Left lung (tissue), 4 donors: ENCODE measurements at regions not wholly inside any gene's neighbourhood (a gene's known extent, or its start where the extent isn't known, plus 50 kb on each side); places are given as distances from the start of the nearest gene placed in this dataset.

Source experiments
- ATAC-seq: fragments of 200-7000 bp; cut with Tn5 transposase; one replicate; pipeline ENCODE4 v1.9.1; 2020; ENCODE audit warnings: moderate library complexity
- DNase-seq, 4 donors: peaks; one replicate each; pipeline ENCODE4 v3.0.0-alpha.2; 2013 to 2020
- H3K27ac ChIP-seq, 2 donors: fragments of 200-600 bp; sonication (generic) in 1 of 2; one replicate each; pipeline versions ENCODE4 v1.5.0 to v1.8.0; 2020 to 2021
- H3K27me3 ChIP-seq, 2 donors: fragments of 200-600 bp; sonication (generic) in 1 of 2; one replicate each; pipeline versions ENCODE4 v1.5.0 to v1.8.0; 2020 to 2021
- H3K36me3 ChIP-seq, 2 donors: fragments of 200-600 bp; sonication (generic) in 1 of 2; one replicate each; pipeline versions ENCODE4 v1.5.0 to v1.8.0; 2020 to 2021
- H3K4me1 ChIP-seq, 2 donors: fragments of 200-600 bp; one replicate each; pipeline ENCODE4 v1.8.0; 2021
- H3K4me3 ChIP-seq, 2 donors: fragments of 200-600 bp; sonication (generic) in 1 of 2; one replicate each; pipeline versions ENCODE4 v1.5.0 to v1.8.0; 2020 to 2021; ENCODE audit warnings: mild to moderate bottlenecking in 1 of 2
- H3K9me3 ChIP-seq, 2 donors: fragments of 200-600 bp; sonication (generic) in 1 of 2; one replicate each; pipeline versions ENCODE4 v1.5.0 to v1.8.0; 2020 to 2021
- intact Hi-C, 2 donors: fragments of 100-400 bp; cut with DNase I; formaldehyde crosslinking; loops; one replicate each; pipeline versions ENCODE4 v1.11.2 to v1.14.2; 2022
- TF ChIP-seq, protein P1 (sequence below), 2 donors: fragments of 200-600 bp; sonication (generic) in 1 of 2; IDR thresholded peaks; one replicate each; pipeline versions ENCODE4 v1.5.0 to v1.8.0; 2021; ENCODE audit warnings: antibody characterized with exemption in 2 of 2
- donor health status: DM: no; HTN: yes; CAD: no.
- donor health status: DM: no; HTN: no; CAD: no.

- peaks cover 18 to 47% of the 10 kb centered on the region in 2 donors for H3K4me1 ChIP-seq
Observed at GRCh38 chr6:139534472-139535115, 160.1 kb upstream of the CITED2 start.

GRCh38 chr6:139533573-139534471, 159.4 kb upstream of the CITED2 start:
- intact Hi-C loops = no loop called here
- Histone ChIP-seq H3K4me3 (peak overlapping the region in 1 of 2 donors; percentile 8), H3K27me3 (no peaks in the 10 kb centered on the region), H3K36me3 (no peaks in the 10 kb centered on the region), H3K9me3 (no peaks in the 10 kb centered on the region), H3K27ac (peak overlapping the region; percentile 80 to 82), H3K4me1 (peaks cover 18 to 44% of the 10 kb centered on the region in 2 donors)
- peak; percentile 79 for ATAC-seq
- DNase-seq = peak in 3 of 4 donors; percentile 41 to 76 (median 50)
- TF ChIP-seq, protein P1, sequence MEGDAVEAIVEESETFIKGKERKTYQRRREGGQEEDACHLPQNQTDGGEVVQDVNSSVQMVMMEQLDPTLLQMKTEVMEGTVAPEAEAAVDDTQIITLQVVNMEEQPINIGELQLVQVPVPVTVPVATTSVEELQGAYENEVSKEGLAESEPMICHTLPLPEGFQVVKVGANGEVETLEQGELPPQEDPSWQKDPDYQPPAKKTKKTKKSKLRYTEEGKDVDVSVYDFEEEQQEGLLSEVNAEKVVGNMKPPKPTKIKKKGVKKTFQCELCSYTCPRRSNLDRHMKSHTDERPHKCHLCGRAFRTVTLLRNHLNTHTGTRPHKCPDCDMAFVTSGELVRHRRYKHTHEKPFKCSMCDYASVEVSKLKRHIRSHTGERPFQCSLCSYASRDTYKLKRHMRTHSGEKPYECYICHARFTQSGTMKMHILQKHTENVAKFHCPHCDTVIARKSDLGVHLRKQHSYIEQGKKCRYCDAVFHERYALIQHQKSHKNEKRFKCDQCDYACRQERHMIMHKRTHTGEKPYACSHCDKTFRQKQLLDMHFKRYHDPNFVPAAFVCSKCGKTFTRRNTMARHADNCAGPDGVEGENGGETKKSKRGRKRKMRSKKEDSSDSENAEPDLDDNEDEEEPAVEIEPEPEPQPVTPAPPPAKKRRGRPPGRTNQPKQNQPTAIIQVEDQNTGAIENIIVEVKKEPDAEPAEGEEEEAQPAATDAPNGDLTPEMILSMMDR (IDR thresholded peaks at IDR 0.05) = no peak

More at GRCh38 chr6:139534472-139535115, 160.1 kb upstream of the CITED2 start:
- DNase-seq (no peak), ATAC-seq (peak; percentile 51)
- intact Hi-C loops = loop anchor here in 1 of 2 donors (5.0 kb wide), 1 partner anchor 157 kb away; no protein-coding TSS in a partner anchor
- H3K27ac ChIP-seq = peak overlapping the region; percentile 80 to 82
- TF ChIP-seq, protein P1 (IDR thresholded peaks at IDR 0.05) = no peak
- peak overlapping the region in 1 of 2 donors; percentile 8 for H3K4me3 ChIP-seq
- H3K9me3 ChIP-seq = no peaks in the 10 kb centered on the region
- H3K36me3 ChIP-seq = no peaks in the 10 kb centered on the region
- H3K27me3 ChIP-seq = no peaks in the 10 kb centered on the region

DNA sequence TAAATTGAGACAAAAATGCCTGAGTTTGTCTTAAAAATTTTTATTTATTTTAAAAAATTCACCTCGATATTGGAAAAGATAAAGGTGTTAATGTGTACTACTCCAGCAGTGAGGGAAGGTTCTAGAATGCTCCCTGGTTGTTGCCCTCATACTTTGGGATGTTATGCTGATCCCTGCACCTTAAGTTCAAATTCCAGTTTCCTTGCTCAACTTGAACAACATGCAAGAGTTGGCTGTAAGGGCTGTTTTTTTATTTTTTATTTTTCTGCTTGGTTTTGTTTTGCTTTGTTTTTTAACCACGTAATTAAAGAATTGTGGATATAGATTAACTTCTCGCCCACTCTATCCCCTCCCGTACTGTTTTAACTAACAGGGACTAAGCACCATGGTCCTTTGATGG, 158.7 kb upstream of the CITED2 start:
- peak overlapping the region; percentile 80 to 82 for H3K27ac ChIP-seq
- ATAC-seq = no peak
- intact Hi-C loops = no loop called here

GRCh38 chr6:139531148-139532115, 157.0 kb upstream of the CITED2 start:
- intact Hi-C loops = no loop called here
- DNase-seq (peak in 1 of 4 donors; percentile 40), ATAC-seq (no peak)
- no peaks in the 10 kb centered on the region for H3K36me3 ChIP-seq
- no peaks in the 10 kb centered on the region for H3K27me3 ChIP-seq
- H3K27ac ChIP-seq = peak overlapping the region; percentile 10 to 50
- no peaks in the 10 kb centered on the region for H3K9me3 ChIP-seq
- TF ChIP-seq, protein P1 (IDR thresholded peaks at IDR 0.05) = no peak
- H3K4me1 ChIP-seq = peaks cover 16 to 44% of the 10 kb centered on the region in 2 donors
- no peak overlapping the region for H3K4me3 ChIP-seq

More for the DNA sequence above, 158.7 kb upstream of the CITED2 start:
- H3K36me3 ChIP-seq = no peaks in the 10 kb centered on the region
- DNase-seq = no peak
- TF ChIP-seq, protein P1 (IDR thresholded peaks at IDR 0.05) = no peak
- H3K9me3 ChIP-seq = no peaks in the 10 kb centered on the region
- peaks cover 18 to 44% of the 10 kb centered on the region in 2 donors for H3K4me1 ChIP-seq
- peak overlapping the region in 1 of 2 donors; percentile 8 for H3K4me3 ChIP-seq
- H3K27me3 ChIP-seq = no peaks in the 10 kb centered on the region
